SU-DHL-6 (cell line): ENCODE measurements at regions not wholly inside any gene's neighbourhood (a gene's known extent, or its start where the extent isn't known, plus 50 kb on each side); places are given as distances from the start of the nearest gene placed in this dataset.

Source experiments
- H2AFZ ChIP-seq: fragments of 200-600 bp; sonication (generic); 2 replicates; pipeline ENCODE4 v1.6.1; 2014; ENCODE audit warnings: low read depth, mild to moderate bottlenecking, moderate library complexity, mixed read lengths, antibody characterized with exemption, low read length; ENCODE audit not compliant: severe bottlenecking
- H3F3A ChIP-seq: fragments of 200-600 bp; shearing (Covaris generic); 2 replicates; pipeline ENCODE4 v1.6.0; 2016; ENCODE audit warnings: antibody characterized with exemption, mild to moderate bottlenecking; ENCODE audit not compliant: insufficient read depth
- H3K27ac ChIP-seq: fragments of 200-600 bp; sonication (generic); 2 replicates; pipeline ENCODE4 v1.5.1; 2016; ENCODE audit warnings: low read depth, mild to moderate bottlenecking, low read length, moderate library complexity, mixed read lengths
- H3K27me3 ChIP-seq: fragments of 200-600 bp; sonication (generic), shearing (Covaris generic); 2 replicates; pipeline ENCODE4 v1.6.0; 2014; ENCODE audit warnings: mild to moderate bottlenecking, low read length
- H3K36me3 ChIP-seq: fragments of 200-600 bp; sonication (generic); 2 replicates; pipeline ENCODE4 v1.6.1; 2014; ENCODE audit warnings: mild to moderate bottlenecking, low read length, mixed read lengths
- H3K4me2 ChIP-seq: fragments of 300-600, 200-600 bp; shearing (Covaris generic), sonication (generic); 2 replicates; pipeline ENCODE4 v1.6.0; 2014; ENCODE audit warnings: low read length, low read depth, mild to moderate bottlenecking; ENCODE audit not compliant: poor library complexity, severe bottlenecking
- H3K4me3 ChIP-seq: fragments of 200-600 bp; sonication (generic); 2 replicates; pipeline ENCODE4 v1.5.1; 2014; ENCODE audit warnings: antibody characterized with exemption, low read length, mild to moderate bottlenecking, mixed read lengths; ENCODE audit not compliant: insufficient read depth, poor library complexity, severe bottlenecking
- H3K79me2 ChIP-seq: fragments of 200-600 bp; sonication (generic); 2 replicates; pipeline ENCODE4 v1.6.1; 2014; ENCODE audit warnings: mild to moderate bottlenecking, low read length, moderate library complexity; ENCODE audit not compliant: insufficient read depth
- H3K9ac ChIP-seq: fragments of 200-600 bp; sonication (generic); 2 replicates; pipeline ENCODE4 v1.7.0; 2014; ENCODE audit warnings: mild to moderate bottlenecking, low read length
- H3K9me2 ChIP-seq: fragments of 200-600 bp; sonication (generic); replicated peaks from 2 replicates; pipeline ENCODE4 v1.6.1; 2014; ENCODE audit warnings: low read length; ENCODE audit not compliant: insufficient read depth
- H3K9me3 ChIP-seq: fragments of 200-600 bp; sonication (generic); 2 replicates; pipeline ENCODE4 v1.6.1; 2014; ENCODE audit warnings: low read length, mixed read lengths; ENCODE audit not compliant: insufficient read depth
- H4K20me1 ChIP-seq: fragments of 200-600 bp; sonication (generic); 2 replicates; pipeline ENCODE4 v1.6.1; 2014; ENCODE audit warnings: low read depth, mild to moderate bottlenecking, antibody characterized with exemption, low read length, moderate library complexity, mixed read lengths
- CTCF ChIP-seq: fragments of 200-600 bp; sonication (generic); IDR thresholded peaks from one replicate; pipeline ENCODE4 v1.5.1; 2017; ENCODE audit warnings: antibody characterized with exemption, mild to moderate bottlenecking, low read length, moderate library complexity; ENCODE audit not compliant: insufficient read depth, poor library complexity, severe bottlenecking
- EZH2phosphoT487 ChIP-seq: fragments of 200-600 bp; sonication (generic), shearing (Covaris generic); conservative IDR thresholded peaks from 2 replicates; pipeline ENCODE4 v1.6.1; 2018; ENCODE audit warnings: mild to moderate bottlenecking, antibody characterized with exemption, low read length, moderate library complexity, mixed read lengths

DNA sequence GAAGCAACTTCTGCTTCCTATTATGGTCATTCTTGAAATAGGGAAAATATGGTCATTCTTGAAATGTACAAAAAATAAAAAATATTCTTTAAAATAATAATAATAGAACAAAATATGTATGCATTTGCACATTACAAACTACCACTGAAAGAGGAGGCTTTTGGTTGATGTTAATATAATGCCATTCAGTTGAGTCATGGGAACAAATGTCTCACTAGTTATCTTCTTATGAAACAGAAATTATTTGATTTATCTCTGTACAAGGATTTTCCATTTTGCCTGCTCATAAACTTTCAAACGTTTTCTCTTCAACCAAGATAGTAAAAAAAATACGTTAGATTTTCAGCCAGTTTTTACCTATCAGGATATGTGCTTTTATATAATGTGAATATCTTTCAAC lies 1662.7 kb downstream of the OTOL1 start:
- Histone ChIP-seq H3K9me2 (no peaks in the 10 kb centered on the region), H2AFZ (no peak overlapping the region), H3K9me3 (no peaks in the 10 kb centered on the region), H3K4me2 (no peak overlapping the region), H3K27ac (no peak overlapping the region), H3K9ac (no peak overlapping the region), H3K4me3 (no peak overlapping the region), H4K20me1 (no peaks in the 10 kb centered on the region), H3F3A (no peaks in the 10 kb centered on the region), H3K36me3 (no peaks in the 10 kb centered on the region), H3K27me3 (no peaks in the 10 kb centered on the region), H3K79me2 (no peaks in the 10 kb centered on the region)
- no peak for TF ChIP-seq EZH2phosphoT487
- no peak for TF ChIP-seq CTCF

GRCh38 chr3:163139600-163139999 lies 1643.0 kb downstream of the OTOL1 start:
- Histone ChIP-seq H3K79me2 (no peaks in the 10 kb centered on the region), H2AFZ (no peak overlapping the region), H3K9me2 (no peaks in the 10 kb centered on the region), H4K20me1 (no peaks in the 10 kb centered on the region), H3F3A (no peaks in the 10 kb centered on the region), H3K4me2 (no peak overlapping the region), H3K27me3 (no peaks in the 10 kb centered on the region), H3K9ac (no peak overlapping the region), H3K27ac (no peak overlapping the region), H3K36me3 (no peaks in the 10 kb centered on the region), H3K9me3 (no peaks in the 10 kb centered on the region), H3K4me3 (no peak overlapping the region)
- TF ChIP-seq CTCF (no peak), EZH2phosphoT487 (no peak)

DNA sequence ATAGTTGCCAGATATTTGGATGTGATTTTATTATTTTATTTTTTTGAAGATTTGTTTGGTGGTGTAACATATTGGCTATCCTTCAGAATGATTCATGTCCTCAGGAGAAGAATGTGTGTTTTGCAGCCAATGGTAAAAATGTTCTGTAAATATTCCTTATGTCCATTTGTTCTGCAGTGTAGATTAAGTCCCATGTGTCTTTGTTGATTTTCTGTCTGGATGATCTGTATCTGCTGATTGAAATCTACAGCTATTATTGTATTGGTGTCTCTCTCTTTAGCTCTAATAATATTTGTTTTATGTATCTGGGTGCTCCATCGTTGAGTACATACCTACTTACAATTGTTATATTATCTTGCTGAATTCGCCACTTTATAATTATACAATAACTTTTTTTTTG lies 1641.7 kb downstream of the OTOL1 start:
- no peak overlapping the region for H3K4me2 ChIP-seq
- H3K27ac ChIP-seq, result no peak overlapping the region
- H3K9me2 ChIP-seq, result no peaks in the 10 kb centered on the region
- TF ChIP-seq EZH2phosphoT487 (no peak), CTCF (no peak)
- H3K79me2 ChIP-seq, result no peaks in the 10 kb centered on the region
- H3K9ac ChIP-seq, result no peak overlapping the region
- H4K20me1 ChIP-seq, result no peaks in the 10 kb centered on the region
- H3K4me3 ChIP-seq, result no peak overlapping the region
- H3F3A ChIP-seq, result no peaks in the 10 kb centered on the region
- H3K27me3 ChIP-seq, result no peaks in the 10 kb centered on the region
- no peaks in the 10 kb centered on the region for H3K9me3 ChIP-seq
- no peaks in the 10 kb centered on the region for H3K36me3 ChIP-seq
- H2AFZ ChIP-seq, result no peak overlapping the region

DNA sequence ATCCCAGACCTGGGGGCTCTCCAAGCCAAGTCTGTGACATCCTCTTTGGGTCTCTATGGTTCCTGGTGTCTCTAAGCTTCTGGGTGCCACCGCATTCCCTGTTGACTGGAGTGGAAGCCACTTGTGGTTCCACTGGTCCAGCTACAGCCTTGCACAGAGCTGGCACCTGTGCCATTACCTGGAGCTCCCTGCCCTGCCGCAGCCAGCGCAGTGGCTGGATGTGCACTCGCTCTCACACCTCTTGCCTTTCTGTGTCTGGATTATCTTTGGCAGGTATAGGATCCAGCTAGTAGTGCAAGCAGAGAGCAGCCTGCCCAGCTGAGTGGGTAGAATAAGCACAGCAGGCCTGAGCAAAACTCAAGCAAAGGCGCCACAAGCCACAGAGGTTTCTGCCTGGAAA lies 1635.5 kb downstream of the OTOL1 start:
- no peaks in the 10 kb centered on the region for H3K79me2 ChIP-seq
- no peak overlapping the region for H3K9ac ChIP-seq
- no peak overlapping the region for H3K4me3 ChIP-seq
- TF ChIP-seq EZH2phosphoT487, result no peak
- TF ChIP-seq CTCF, result no peak
- peaks cover 22% of the 10 kb centered on the region; the same call in 1 of the 2 replicates for H3K9me3 ChIP-seq
- no peaks in the 10 kb centered on the region for H3F3A ChIP-seq
- no peak overlapping the region for H2AFZ ChIP-seq
- H3K36me3 ChIP-seq, result no peaks in the 10 kb centered on the region
- no peaks in the 10 kb centered on the region for H3K27me3 ChIP-seq
- H3K27ac ChIP-seq, result no peak overlapping the region
- no peak overlapping the region for H3K4me2 ChIP-seq
- no peaks in the 10 kb centered on the region for H3K9me2 ChIP-seq
- H4K20me1 ChIP-seq, result no peaks in the 10 kb centered on the region
